Chondrocyte (in vitro differentiated cells): ENCODE measurements at regions not wholly inside any gene's neighbourhood (a gene's known extent, or its start where the extent isn't known, plus 50 kb on each side); places are given as distances from the start of the nearest gene placed in this dataset.

Source experiments
- DNase-seq: peaks from one replicate; pipeline ENCODE4 v3.0.0; 2021; ENCODE audit warnings: mixed read lengths, low spot score
- H3K27ac Mint-ChIP-seq: one replicate; pipeline ENCODE4 v1.8.0; 2021; ENCODE audit warnings: mild to moderate bottlenecking, moderate library complexity, mixed read lengths; ENCODE audit not compliant: unreplicated experiment
- H3K27me3 Mint-ChIP-seq: 2 replicates; pipeline ENCODE4 v1.8.0; 2021; ENCODE audit warnings: low read depth, mixed read lengths
- H3K36me3 Mint-ChIP-seq: 2 replicates; pipeline ENCODE4 v1.8.0; 2021; ENCODE audit warnings: low read depth, mixed read lengths
- H3K4me1 Mint-ChIP-seq: 2 replicates; pipeline ENCODE4 v1.8.0; 2021; ENCODE audit warnings: low read depth, mild to moderate bottlenecking, mixed read lengths
- H3K4me3 Mint-ChIP-seq: one replicate; pipeline ENCODE4 v1.8.0; 2021; ENCODE audit warnings: mild to moderate bottlenecking, moderate library complexity, mixed read lengths; ENCODE audit not compliant: unreplicated experiment
- H3K9me3 Mint-ChIP-seq: 2 replicates; pipeline ENCODE4 v1.8.0; 2021; ENCODE audit warnings: low read depth, mixed read lengths
- TF ChIP-seq, protein P1 (sequence below): fragments of 200-600 bp; sonication (generic); IDR thresholded peaks from 2 replicates; pipeline ENCODE4 v1.5.0; 2021; ENCODE audit warnings: antibody characterized with exemption, mild to moderate bottlenecking, moderate library complexity

DNA sequence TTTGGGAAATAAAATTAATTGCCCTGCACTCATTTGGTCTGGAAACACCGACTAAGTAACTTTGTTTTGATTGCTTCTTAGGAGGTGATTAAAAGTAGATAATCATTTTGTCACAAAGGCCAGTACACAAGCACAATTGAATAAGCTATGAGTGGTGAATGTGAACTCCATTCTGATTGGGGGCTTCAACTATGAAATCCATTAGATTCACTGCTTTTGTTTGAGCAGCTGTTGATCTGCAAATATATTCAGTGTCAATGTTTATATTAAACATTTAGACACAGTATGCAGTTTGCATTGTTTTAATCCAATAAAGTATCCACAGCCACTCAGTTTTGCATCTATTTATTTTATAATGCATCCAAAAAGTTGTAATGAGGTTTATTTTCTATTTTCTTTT, 817.5 kb downstream of the CDH11 start:
- DNase-seq: no peak
- Mint-ChIP-seq H3K36me3 (peaks cover 2% of the 10 kb centered on the region), H3K4me1 (peaks cover 10% of the 10 kb centered on the region), H3K27me3 (peaks cover 3% of the 10 kb centered on the region), H3K4me3 (no peak overlapping the region), H3K27ac (no peak overlapping the region), H3K9me3 (peaks cover 7% of the 10 kb centered on the region)
- TF ChIP-seq, protein P1, sequence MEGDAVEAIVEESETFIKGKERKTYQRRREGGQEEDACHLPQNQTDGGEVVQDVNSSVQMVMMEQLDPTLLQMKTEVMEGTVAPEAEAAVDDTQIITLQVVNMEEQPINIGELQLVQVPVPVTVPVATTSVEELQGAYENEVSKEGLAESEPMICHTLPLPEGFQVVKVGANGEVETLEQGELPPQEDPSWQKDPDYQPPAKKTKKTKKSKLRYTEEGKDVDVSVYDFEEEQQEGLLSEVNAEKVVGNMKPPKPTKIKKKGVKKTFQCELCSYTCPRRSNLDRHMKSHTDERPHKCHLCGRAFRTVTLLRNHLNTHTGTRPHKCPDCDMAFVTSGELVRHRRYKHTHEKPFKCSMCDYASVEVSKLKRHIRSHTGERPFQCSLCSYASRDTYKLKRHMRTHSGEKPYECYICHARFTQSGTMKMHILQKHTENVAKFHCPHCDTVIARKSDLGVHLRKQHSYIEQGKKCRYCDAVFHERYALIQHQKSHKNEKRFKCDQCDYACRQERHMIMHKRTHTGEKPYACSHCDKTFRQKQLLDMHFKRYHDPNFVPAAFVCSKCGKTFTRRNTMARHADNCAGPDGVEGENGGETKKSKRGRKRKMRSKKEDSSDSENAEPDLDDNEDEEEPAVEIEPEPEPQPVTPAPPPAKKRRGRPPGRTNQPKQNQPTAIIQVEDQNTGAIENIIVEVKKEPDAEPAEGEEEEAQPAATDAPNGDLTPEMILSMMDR: no peak

DNA sequence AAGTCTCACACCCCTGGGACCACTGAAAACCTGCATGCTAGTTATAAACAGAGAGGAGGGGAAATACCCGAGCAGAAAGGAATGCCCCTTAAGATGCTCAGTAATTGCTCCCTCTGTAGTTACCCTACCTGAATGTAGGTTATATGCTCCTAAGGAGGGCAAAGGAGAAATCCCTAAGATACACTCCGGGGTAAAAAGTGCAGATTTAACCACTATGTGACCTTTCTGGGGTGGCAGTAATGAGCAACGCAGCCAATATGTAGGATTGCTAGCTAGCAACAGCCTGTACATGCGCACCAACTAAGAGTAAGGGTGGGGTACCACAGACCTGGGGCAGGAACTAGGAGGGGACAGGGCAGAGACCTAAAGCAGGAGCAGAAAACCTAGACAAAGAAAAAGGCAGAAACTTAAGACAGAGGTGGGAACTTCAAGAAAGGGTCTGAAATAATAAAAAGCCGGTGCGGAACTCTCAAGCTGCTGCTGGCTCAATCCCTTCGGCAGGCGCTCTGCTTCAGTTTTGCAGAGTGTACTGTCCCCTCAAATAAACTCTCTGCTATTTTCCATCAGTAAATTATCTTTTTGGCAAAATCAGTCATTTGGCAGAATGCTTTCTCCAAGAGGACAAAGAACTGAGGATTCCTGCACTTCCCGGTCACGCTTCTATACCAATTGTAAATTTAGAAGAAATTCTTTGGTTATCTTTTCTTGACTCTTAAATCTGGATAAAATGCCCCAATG, 823.8 kb downstream of the CDH11 start:
- Mint-ChIP-seq H3K4me3 (no peak overlapping the region), H3K4me1 (no peaks in the 10 kb centered on the region), H3K9me3 (peaks cover 9% of the 10 kb centered on the region), H3K27me3 (no peaks in the 10 kb centered on the region), H3K36me3 (no peaks in the 10 kb centered on the region), H3K27ac (no peak overlapping the region)
- TF ChIP-seq, protein P1: no peak
- no peak for DNase-seq

GRCh38 chr16:64295466-64295865, 826.4 kb downstream of the CDH11 start:
- no peak overlapping the region for H3K4me3 Mint-ChIP-seq
- peaks cover 9% of the 10 kb centered on the region for H3K9me3 Mint-ChIP-seq
- H3K36me3 Mint-ChIP-seq: no peaks in the 10 kb centered on the region
- no peak overlapping the region for H3K27ac Mint-ChIP-seq
- no peak for DNase-seq
- H3K27me3 Mint-ChIP-seq: no peaks in the 10 kb centered on the region
- no peaks in the 10 kb centered on the region for H3K4me1 Mint-ChIP-seq
- TF ChIP-seq, protein P1: no peak

- TF ChIP-seq, protein P1: no peak
- no peak overlapping the region for H3K27ac Mint-ChIP-seq
- H3K27me3 Mint-ChIP-seq: no peaks in the 10 kb centered on the region
Measured at GRCh38 chr16:64292953-64293352, 828.9 kb downstream of the CDH11 start.

GRCh38 chr16:64292161-64292560, 829.7 kb downstream of the CDH11 start:
- Mint-ChIP-seq H3K27ac (no peak overlapping the region), H3K4me1 (peaks cover 6% of the 10 kb centered on the region), H3K36me3 (no peaks in the 10 kb centered on the region), H3K4me3 (no peak overlapping the region), H3K27me3 (no peaks in the 10 kb centered on the region), H3K9me3 (peaks cover 9% of the 10 kb centered on the region)
- TF ChIP-seq, protein P1: no peak
- no peak for DNase-seq

More at GRCh38 chr16:64292953-64293352, 828.9 kb downstream of the CDH11 start:
- Mint-ChIP-seq H3K36me3 (no peaks in the 10 kb centered on the region), H3K4me1 (peaks cover 4% of the 10 kb centered on the region), H3K4me3 (no peak overlapping the region), H3K9me3 (peaks cover 9% of the 10 kb centered on the region)
- no peak for DNase-seq
